ENCODE measurements at regions not wholly inside any gene's neighbourhood (a gene's known extent, or its start where the extent isn't known, plus 50 kb on each side); places are given as distances from the start of the nearest gene placed in this dataset.

- BruUV-seq (replicated peaks), result no TSS peak
- no peak overlapping the region for H3K4me2 ChIP-seq (ENCODE audit: low read depth, low read length)
- no peak for DNase-seq (ENCODE audit: low spot score)
- ATAC-seq, result no peak
- ChIA-PET CTCF (ENCODE audit: low intra/inter-chr PET ratio, low total read pairs) (no interaction called here), POLR2A (no interaction called here)
- 23% methylated on average over 4 of the region's 4 CpGs for WGBS (ENCODE audit: low lambda C conversion rate)
- H3K4me1 ChIP-seq (ENCODE audit: insufficient read depth, low read length), result no peaks in the 10 kb centered on the region
- FAIRE-seq, result no peak
- H3K36me3 ChIP-seq (replicated peaks in 1 of 2; ENCODE audit: control insufficient read depth in 1 of 2, insufficient read depth in 2 of 2, low read length in 2 of 2), result no peaks in the 10 kb centered on the region
- H3K4me3 ChIP-seq (replicated peaks in 1 of 3; ENCODE audit: insufficient read depth in 1 of 3, low read depth in 2 of 3, low read length in 3 of 3), result no peak overlapping the region
- no peak overlapping the region for H3K27ac ChIP-seq (ENCODE audit: extremely low read length, insufficient read depth, low read length)
- H4K20me1 ChIP-seq (ENCODE audit: insufficient read depth, low read length), result no peaks in the 10 kb centered on the region
- H3K27me3 ChIP-seq (ENCODE audit: control insufficient read depth in 1 of 2, insufficient read depth in 2 of 2, low read length in 2 of 2), result no peaks in the 10 kb centered on the region; a peak in 1 of 5 replicates
- no peak for TF ChIP-seq SPEN (CRISPR knock-in tag; IDR thresholded peaks at IDR 0.05; ENCODE audit: low read depth)
- TF ChIP-seq, protein P1, sequence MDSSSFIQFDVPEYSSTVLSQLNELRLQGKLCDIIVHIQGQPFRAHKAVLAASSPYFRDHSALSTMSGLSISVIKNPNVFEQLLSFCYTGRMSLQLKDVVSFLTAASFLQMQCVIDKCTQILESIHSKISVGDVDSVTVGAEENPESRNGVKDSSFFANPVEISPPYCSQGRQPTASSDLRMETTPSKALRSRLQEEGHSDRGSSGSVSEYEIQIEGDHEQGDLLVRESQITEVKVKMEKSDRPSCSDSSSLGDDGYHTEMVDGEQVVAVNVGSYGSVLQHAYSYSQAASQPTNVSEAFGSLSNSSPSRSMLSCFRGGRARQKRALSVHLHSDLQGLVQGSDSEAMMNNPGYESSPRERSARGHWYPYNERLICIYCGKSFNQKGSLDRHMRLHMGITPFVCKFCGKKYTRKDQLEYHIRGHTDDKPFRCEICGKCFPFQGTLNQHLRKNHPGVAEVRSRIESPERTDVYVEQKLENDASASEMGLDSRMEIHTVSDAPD (CRISPR knock-in tag; IDR thresholded peaks at IDR 0.05), result no peak
- no peak overlapping the region for H3K9ac ChIP-seq (ENCODE audit: insufficient read depth, low read depth, low read length)
- intact Hi-C loops (cut with micrococcal nuclease; ENCODE audit: unreplicated experiment) (no loop called here), in situ Hi-C loops (cut with HindIII; ENCODE audit: extremely low pct_ligation_motif_present, low pct_unique_long_range_greater_than_20kb) (no loop called here)
- H3K79me2 ChIP-seq (ENCODE audit: insufficient read depth, low read length), result no peaks in the 10 kb centered on the region
- no peak overlapping the region for H2AFZ ChIP-seq (ENCODE audit: low read length)
- no peaks in the 10 kb centered on the region for H3K9me3 ChIP-seq (ENCODE audit: low read length)
These were observed 57.1 kb upstream of the NHLH2 start for GRCh38 chr1:115898020-115898419.

DNA sequence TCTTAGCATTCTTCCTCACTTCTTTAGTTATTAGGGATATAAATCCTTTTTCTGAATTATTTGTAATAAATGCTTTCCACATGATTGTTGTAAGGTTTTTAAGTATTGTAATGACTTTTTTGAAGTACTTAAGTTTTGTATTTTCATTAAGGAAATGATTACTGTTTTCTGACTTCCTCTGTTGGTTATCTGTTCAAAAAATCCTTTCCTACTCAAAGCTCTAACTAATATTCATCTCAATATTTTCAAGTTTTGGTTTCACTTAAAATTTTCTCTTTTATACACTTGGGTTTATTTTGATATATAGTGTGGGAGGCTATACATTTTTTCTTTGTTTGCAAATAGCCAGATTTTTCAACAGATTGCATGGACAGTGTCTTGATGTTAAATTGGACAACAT lies 59.9 kb upstream of the NHLH2 start:
- H3K79me2 ChIP-seq (ENCODE audit: insufficient read depth, low read length), result no peaks in the 10 kb centered on the region
- H3K27me3 ChIP-seq (ENCODE audit: control insufficient read depth in 1 of 2, insufficient read depth in 2 of 2, low read length in 2 of 2), result no peaks in the 10 kb centered on the region; a peak in 1 of 5 replicates
- ATAC-seq (no peak), DNase-seq (ENCODE audit: low spot score) (no peak), FAIRE-seq (no peak)
- POLR2A ChIA-PET, result no interaction called here
- H3K4me3 ChIP-seq (replicated peaks in 1 of 3; ENCODE audit: insufficient read depth in 1 of 3, low read depth in 2 of 3, low read length in 3 of 3), result no peak overlapping the region
- intact Hi-C loops (cut with micrococcal nuclease; ENCODE audit: unreplicated experiment), result no loop called here
- no peak overlapping the region for H3K4me2 ChIP-seq (ENCODE audit: low read depth, low read length)
- CTCF ChIA-PET (ENCODE audit: low intra/inter-chr PET ratio, low total read pairs), result no interaction called here
- H3K9me3 ChIP-seq (ENCODE audit: low read length), result no peaks in the 10 kb centered on the region
- no peak overlapping the region for H3K9ac ChIP-seq (ENCODE audit: insufficient read depth, low read depth, low read length)
- H3K27ac ChIP-seq (ENCODE audit: extremely low read length, insufficient read depth, low read length), result no peak overlapping the region
- H3K36me3 ChIP-seq (replicated peaks in 1 of 2; ENCODE audit: control insufficient read depth in 1 of 2, insufficient read depth in 2 of 2, low read length in 2 of 2), result no peaks in the 10 kb centered on the region
- BruUV-seq (replicated peaks), result no TSS peak
- TF ChIP-seq, protein P2, sequence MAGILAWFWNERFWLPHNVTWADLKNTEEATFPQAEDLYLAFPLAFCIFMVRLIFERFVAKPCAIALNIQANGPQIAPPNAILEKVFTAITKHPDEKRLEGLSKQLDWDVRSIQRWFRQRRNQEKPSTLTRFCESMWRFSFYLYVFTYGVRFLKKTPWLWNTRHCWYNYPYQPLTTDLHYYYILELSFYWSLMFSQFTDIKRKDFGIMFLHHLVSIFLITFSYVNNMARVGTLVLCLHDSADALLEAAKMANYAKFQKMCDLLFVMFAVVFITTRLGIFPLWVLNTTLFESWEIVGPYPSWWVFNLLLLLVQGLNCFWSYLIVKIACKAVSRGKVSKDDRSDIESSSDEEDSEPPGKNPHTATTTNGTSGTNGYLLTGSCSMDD (CRISPR knock-in tag; IDR thresholded peaks at IDR 0.05), result no peak
- no peak for TF ChIP-seq ZNF318 (CRISPR knock-in tag; IDR thresholded peaks at IDR 0.05)
- TF ChIP-seq AKAP8 (CRISPR knock-in tag; IDR thresholded peaks at IDR 0.05), result no peak
- TF ChIP-seq SRSF9 (IDR thresholded peaks at IDR 0.05; ENCODE audit: borderline replicate concordance, insufficient read depth, low read depth, low read length, poor library complexity, severe bottlenecking), result no peak
- TF ChIP-seq ZNF598 (CRISPR knock-in tag; IDR thresholded peaks at IDR 0.05; ENCODE audit: borderline replicate concordance), result no peak
- H2AFZ ChIP-seq (ENCODE audit: low read length), result no peak overlapping the region
- in situ Hi-C loops (cut with HindIII; ENCODE audit: extremely low pct_ligation_motif_present, low pct_unique_long_range_greater_than_20kb), result no loop called here
- no peaks in the 10 kb centered on the region for H3K4me1 ChIP-seq (ENCODE audit: insufficient read depth, low read length)
- no peaks in the 10 kb centered on the region for H4K20me1 ChIP-seq (ENCODE audit: insufficient read depth, low read length)
